ENCODE measurements at regions not wholly inside any gene's neighbourhood (a gene's known extent, or its start where the extent isn't known, plus 50 kb on each side); places are given as distances from the start of the nearest gene placed in this dataset.

GRCh38 chr2:48838029-48838428 lies 82.5 kb upstream of the LHCGR start:
- TF ChIP-seq CTCF (IDR thresholded peaks at IDR 0.05; ENCODE audit: insufficient read depth, low read depth, low read length) (no peak), EZH2 (IDR thresholded peaks at IDR 0.05; ENCODE audit: insufficient read depth, low read length) (no peak)
